Islet precursor cell (in vitro differentiated cells): ENCODE measurements at regions not wholly inside any gene's neighbourhood (a gene's known extent, or its start where the extent isn't known, plus 50 kb on each side); places are given as distances from the start of the nearest gene placed in this dataset.

Experiments
- DNase-seq: peaks from one replicate; pipeline ENCODE4 v3.0.0-alpha.2; 2018

GRCh38 chr5:133794771-133795415, 173.5 kb downstream of the C5orf15 start:
- peak; percentile 49 for DNase-seq

- DNase-seq = no peak
These were observed 174.5 kb downstream of the C5orf15 start for GRCh38 chr5:133793756-133794465.

- peak; percentile 34 for DNase-seq
These were observed 175.8 kb downstream of the C5orf15 start for GRCh38 chr5:133792655-133793054.

GRCh38 chr5:133792024-133792423, 176.4 kb downstream of the C5orf15 start:
- DNase-seq = peak; percentile 22

- DNase-seq = peak; percentile 26
These were observed 177.5 kb downstream of the C5orf15 start for GRCh38 chr5:133790898-133791297.

- no peak for DNase-seq
These were observed 177.1 kb upstream of the FSTL4 start for GRCh38 chr5:133789428-133789827.

GRCh38 chr5:133788121-133788520, 175.8 kb upstream of the FSTL4 start:
- peak; percentile 33 for DNase-seq

- DNase-seq = peak; percentile 36
These were observed 174.1 kb upstream of the FSTL4 start for GRCh38 chr5:133786420-133786819.

- DNase-seq = peak; percentile 43
These were observed 172.8 kb upstream of the FSTL4 start for GRCh38 chr5:133785182-133785581.

GRCh38 chr5:133783481-133783880, 171.1 kb upstream of the FSTL4 start:
- peak; percentile 22 for DNase-seq

- DNase-seq = peak; percentile 12
These were observed 170.4 kb upstream of the FSTL4 start for GRCh38 chr5:133782736-133783135.

GRCh38 chr5:133781436-133782225, 169.3 kb upstream of the FSTL4 start:
- no peak for DNase-seq

- DNase-seq = peak; percentile 16
These were observed 168.4 kb upstream of the FSTL4 start for GRCh38 chr5:133780619-133781280.

- DNase-seq = peak; percentile 40
These were observed 167.6 kb upstream of the FSTL4 start for GRCh38 chr5:133779828-133780475.

GRCh38 chr5:133778636-133779035, 166.3 kb upstream of the FSTL4 start:
- peak; percentile 34 for DNase-seq

- DNase-seq = peak; percentile 13
These were observed 165.6 kb upstream of the FSTL4 start for GRCh38 chr5:133777951-133778350.

- no peak for DNase-seq
These were observed 163.4 kb upstream of the FSTL4 start for GRCh38 chr5:133775584-133776304.

- DNase-seq = no peak
These were observed 161.2 kb upstream of the FSTL4 start for GRCh38 chr5:133773247-133774202.

- DNase-seq = no peak
These were observed 157.5 kb upstream of the FSTL4 start for GRCh38 chr5:133769842-133770241.

- peak; percentile 45 for DNase-seq
These were observed 151.4 kb upstream of the FSTL4 start for GRCh38 chr5:133763744-133764143.

- DNase-seq = no peak
These were observed 149.3 kb upstream of the FSTL4 start for GRCh38 chr5:133761632-133762031.
